Left lung (tissue), 4 donors: ENCODE measurements at regions not wholly inside any gene's neighbourhood (a gene's known extent, or its start where the extent isn't known, plus 50 kb on each side); places are given as distances from the start of the nearest gene placed in this dataset.

Source experiments
- ATAC-seq: fragments of 200-7000 bp; cut with Tn5 transposase; one replicate; pipeline ENCODE4 v1.9.1; 2020; ENCODE audit warnings: moderate library complexity
- DNase-seq, 4 donors: peaks; one replicate each; pipeline ENCODE4 v3.0.0-alpha.2; 2013 to 2020
- H3K27ac ChIP-seq, 2 donors: fragments of 200-600 bp; sonication (generic) in 1 of 2; one replicate each; pipeline versions ENCODE4 v1.5.0 to v1.8.0; 2020 to 2021
- H3K27me3 ChIP-seq, 2 donors: fragments of 200-600 bp; sonication (generic) in 1 of 2; one replicate each; pipeline versions ENCODE4 v1.5.0 to v1.8.0; 2020 to 2021
- H3K36me3 ChIP-seq, 2 donors: fragments of 200-600 bp; sonication (generic) in 1 of 2; one replicate each; pipeline versions ENCODE4 v1.5.0 to v1.8.0; 2020 to 2021
- H3K4me1 ChIP-seq, 2 donors: fragments of 200-600 bp; one replicate each; pipeline ENCODE4 v1.8.0; 2021
- H3K4me3 ChIP-seq, 2 donors: fragments of 200-600 bp; sonication (generic) in 1 of 2; one replicate each; pipeline versions ENCODE4 v1.5.0 to v1.8.0; 2020 to 2021; ENCODE audit warnings: mild to moderate bottlenecking in 1 of 2
- H3K9me3 ChIP-seq, 2 donors: fragments of 200-600 bp; sonication (generic) in 1 of 2; one replicate each; pipeline versions ENCODE4 v1.5.0 to v1.8.0; 2020 to 2021
- intact Hi-C, 2 donors: fragments of 100-400 bp; cut with DNase I; formaldehyde crosslinking; loops; one replicate each; pipeline versions ENCODE4 v1.11.2 to v1.14.2; 2022
- TF ChIP-seq, protein P1 (sequence below), 2 donors: fragments of 200-600 bp; sonication (generic) in 1 of 2; IDR thresholded peaks; one replicate each; pipeline versions ENCODE4 v1.5.0 to v1.8.0; 2021; ENCODE audit warnings: antibody characterized with exemption in 2 of 2
- donor health status: DM: no; HTN: yes; CAD: no.
- donor health status: DM: no; HTN: no; CAD: no.

DNA sequence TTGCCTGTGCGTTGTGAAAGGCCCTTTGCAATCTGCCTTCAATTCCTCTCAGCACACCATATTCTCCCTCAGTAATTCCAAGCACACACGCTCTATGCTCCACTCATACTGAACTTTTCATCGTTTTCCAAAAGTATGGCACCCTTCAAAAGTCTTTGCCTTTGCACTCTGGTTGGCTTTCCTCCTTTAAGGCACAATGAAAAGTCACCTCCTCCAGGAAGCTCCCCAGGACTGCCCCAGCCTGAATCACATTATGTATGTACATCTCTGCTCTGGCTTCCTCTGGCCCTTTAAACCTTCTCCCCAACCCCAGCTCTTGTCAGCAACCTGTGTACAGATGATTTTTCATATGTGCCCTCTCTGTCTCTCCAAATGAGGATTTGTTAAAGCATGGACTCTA, 250.7 kb downstream of the MAF start:
- Histone ChIP-seq H3K4me1 (no peaks in the 10 kb centered on the region), H3K9me3 (no peaks in the 10 kb centered on the region), H3K36me3 (no peaks in the 10 kb centered on the region), H3K4me3 (no peak overlapping the region), H3K27ac (no peak overlapping the region), H3K27me3 (no peaks in the 10 kb centered on the region)
- ATAC-seq, result no peak
- no peak for DNase-seq
- TF ChIP-seq, protein P1, sequence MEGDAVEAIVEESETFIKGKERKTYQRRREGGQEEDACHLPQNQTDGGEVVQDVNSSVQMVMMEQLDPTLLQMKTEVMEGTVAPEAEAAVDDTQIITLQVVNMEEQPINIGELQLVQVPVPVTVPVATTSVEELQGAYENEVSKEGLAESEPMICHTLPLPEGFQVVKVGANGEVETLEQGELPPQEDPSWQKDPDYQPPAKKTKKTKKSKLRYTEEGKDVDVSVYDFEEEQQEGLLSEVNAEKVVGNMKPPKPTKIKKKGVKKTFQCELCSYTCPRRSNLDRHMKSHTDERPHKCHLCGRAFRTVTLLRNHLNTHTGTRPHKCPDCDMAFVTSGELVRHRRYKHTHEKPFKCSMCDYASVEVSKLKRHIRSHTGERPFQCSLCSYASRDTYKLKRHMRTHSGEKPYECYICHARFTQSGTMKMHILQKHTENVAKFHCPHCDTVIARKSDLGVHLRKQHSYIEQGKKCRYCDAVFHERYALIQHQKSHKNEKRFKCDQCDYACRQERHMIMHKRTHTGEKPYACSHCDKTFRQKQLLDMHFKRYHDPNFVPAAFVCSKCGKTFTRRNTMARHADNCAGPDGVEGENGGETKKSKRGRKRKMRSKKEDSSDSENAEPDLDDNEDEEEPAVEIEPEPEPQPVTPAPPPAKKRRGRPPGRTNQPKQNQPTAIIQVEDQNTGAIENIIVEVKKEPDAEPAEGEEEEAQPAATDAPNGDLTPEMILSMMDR (IDR thresholded peaks at IDR 0.05), result no peak
- intact Hi-C loops, result no loop called here

DNA sequence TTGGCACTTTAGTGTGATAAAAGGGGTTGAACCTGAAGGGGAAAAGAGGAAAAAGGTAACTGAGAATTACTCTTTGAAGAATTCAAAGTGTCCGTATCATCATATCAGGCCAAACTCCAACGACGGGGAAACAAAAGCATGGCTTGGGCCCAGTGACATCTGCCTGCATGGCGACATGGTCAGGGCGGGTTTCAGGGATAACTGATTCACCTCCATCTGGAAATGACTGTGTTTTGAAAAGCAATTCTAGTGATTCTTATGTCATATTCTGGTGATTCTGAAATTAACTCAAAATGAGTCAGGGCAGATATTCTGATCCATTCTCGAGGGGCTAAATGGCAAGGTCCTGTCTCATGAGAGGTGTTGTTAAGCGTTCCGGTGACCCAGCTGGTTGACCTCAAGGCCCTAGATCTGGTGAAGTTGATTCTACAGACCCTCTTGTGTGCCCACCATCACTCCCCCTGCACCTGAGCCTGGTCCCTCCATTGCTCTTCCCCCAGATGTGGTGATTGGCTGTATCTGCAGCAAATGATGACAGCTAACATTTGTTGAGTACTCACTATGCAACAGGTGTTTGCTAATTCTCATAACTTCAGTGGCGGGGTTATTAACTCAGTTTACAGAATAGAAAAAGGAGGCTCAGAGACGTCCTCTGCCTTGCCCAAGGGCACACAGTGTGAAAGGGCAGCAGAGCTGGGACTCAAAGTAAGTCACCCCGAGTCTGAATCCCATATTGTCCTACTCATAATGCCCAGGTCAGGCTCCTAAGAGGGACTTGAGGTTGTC, 251.8 kb downstream of the MAF start:
- TF ChIP-seq, protein P1 (IDR thresholded peaks at IDR 0.05), result no peak
- H3K27me3 ChIP-seq, result no peaks in the 10 kb centered on the region
- no peak for ATAC-seq
- H3K27ac ChIP-seq, result no peak overlapping the region
- no peak overlapping the region for H3K4me3 ChIP-seq
- intact Hi-C loops, result no loop called here
- no peaks in the 10 kb centered on the region for H3K36me3 ChIP-seq
- no peaks in the 10 kb centered on the region for H3K4me1 ChIP-seq
- H3K9me3 ChIP-seq, result no peaks in the 10 kb centered on the region
- DNase-seq, result no peak

DNA sequence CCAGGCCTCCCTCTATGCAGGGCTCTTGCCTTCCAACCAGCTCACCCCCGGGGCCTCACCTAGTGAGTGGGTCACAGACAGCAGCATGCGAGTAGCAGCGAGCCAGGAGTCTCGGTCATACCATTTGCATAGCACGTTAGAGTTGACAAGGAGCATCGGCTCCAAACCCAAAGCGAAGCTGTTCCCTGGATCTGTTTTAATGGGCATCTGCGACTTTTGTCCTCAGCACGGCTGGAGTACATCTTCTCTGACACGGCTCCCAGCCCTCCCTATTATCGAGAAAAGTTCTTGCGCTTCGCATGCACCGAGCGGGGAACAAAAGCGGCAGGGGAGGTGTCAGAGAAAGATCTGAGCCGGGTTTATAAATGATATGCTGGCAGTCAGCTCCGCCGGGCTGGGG, 253.3 kb downstream of the MAF start:
- Histone ChIP-seq H3K27me3 (no peaks in the 10 kb centered on the region), H3K9me3 (no peaks in the 10 kb centered on the region), H3K4me3 (no peak overlapping the region), H3K36me3 (no peaks in the 10 kb centered on the region), H3K4me1 (no peaks in the 10 kb centered on the region), H3K27ac (no peak overlapping the region)
- no peak for ATAC-seq
- DNase-seq, result no peak
- TF ChIP-seq, protein P1 (IDR thresholded peaks at IDR 0.05), result no peak
- intact Hi-C loops, result no loop called here

DNA sequence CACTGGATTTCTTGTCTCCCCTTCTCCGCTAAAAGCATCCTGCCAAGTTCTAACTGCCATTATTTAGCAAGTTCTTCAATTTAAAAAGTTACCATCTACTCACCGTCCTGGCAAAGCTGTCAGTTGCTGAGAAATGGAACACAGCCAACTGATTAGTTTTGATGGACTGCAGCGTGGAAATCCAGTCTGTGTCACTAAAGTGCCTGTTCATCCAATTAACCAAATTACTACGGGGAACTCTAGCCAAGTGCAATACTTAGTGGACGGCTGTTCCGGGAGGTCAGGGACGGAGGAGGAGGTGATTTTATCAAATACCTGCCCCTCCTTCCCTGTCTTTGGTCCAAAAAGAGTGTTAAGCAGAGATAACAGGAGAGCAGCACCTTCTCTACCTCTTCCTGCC, 260.7 kb downstream of the MAF start:
- intact Hi-C loops, result no loop called here
- ATAC-seq (no peak), DNase-seq (no peak)
- Histone ChIP-seq H3K4me1 (no peaks in the 10 kb centered on the region), H3K27me3 (no peaks in the 10 kb centered on the region), H3K4me3 (no peak overlapping the region), H3K9me3 (no peaks in the 10 kb centered on the region), H3K36me3 (no peaks in the 10 kb centered on the region), H3K27ac (no peak overlapping the region)
- TF ChIP-seq, protein P1 (IDR thresholded peaks at IDR 0.05), result no peak

DNA sequence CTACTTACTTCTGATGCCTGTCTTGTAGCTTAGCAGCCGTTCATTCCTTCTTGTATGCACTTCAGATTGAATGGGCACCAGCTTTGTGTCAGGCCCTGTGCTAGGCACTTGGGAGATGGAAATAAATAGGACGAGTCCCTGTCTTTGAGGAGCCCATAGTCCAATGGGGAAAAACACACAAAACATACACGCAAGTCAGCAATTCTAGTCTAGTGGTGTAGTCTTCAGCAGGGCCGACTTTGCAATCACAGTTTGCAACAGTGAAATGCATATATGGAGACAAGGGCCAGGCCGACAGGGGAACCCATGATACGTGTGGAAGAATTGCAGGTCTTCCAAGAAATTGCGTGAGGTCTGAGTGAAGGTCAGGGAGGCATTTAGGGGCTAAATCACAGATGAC, 262.6 kb downstream of the MAF start:
- Histone ChIP-seq H3K4me1 (no peaks in the 10 kb centered on the region), H3K9me3 (no peaks in the 10 kb centered on the region), H3K36me3 (no peaks in the 10 kb centered on the region), H3K4me3 (no peak overlapping the region), H3K27me3 (no peaks in the 10 kb centered on the region), H3K27ac (no peak overlapping the region)
- DNase-seq (no peak), ATAC-seq (no peak)
- intact Hi-C loops, result no loop called here
- TF ChIP-seq, protein P1 (IDR thresholded peaks at IDR 0.05), result no peak
